PC-3 (cell line): ENCODE measurements at regions not wholly inside any gene's neighbourhood (a gene's known extent, or its start where the extent isn't known, plus 50 kb on each side); places are given as distances from the start of the nearest gene placed in this dataset.

Source experiments
- EZH2 ChIP-seq: fragments of 300-600 bp; sonication (generic); IDR thresholded peaks from one replicate; pipeline ENCODE4 v1.6.1; 2017; ENCODE audit warnings: antibody characterized with exemption, mild to moderate bottlenecking, low read length; ENCODE audit not compliant: unreplicated experiment
- EZH2phosphoT487 ChIP-seq: fragments of 300-600 bp; sonication (generic); IDR thresholded peaks from 2 replicates; pipeline ENCODE4 v1.6.1; 2018; ENCODE audit warnings: mild to moderate bottlenecking, antibody characterized with exemption, low read length, borderline replicate concordance
- TF ChIP-seq, protein P1 (sequence below): fragments of 300-600 bp; sonication (generic); conservative IDR thresholded peaks from 2 replicates; pipeline ENCODE4 v1.5.1; 2017; ENCODE audit warnings: antibody characterized with exemption, low read depth, mild to moderate bottlenecking, low read length

DNA sequence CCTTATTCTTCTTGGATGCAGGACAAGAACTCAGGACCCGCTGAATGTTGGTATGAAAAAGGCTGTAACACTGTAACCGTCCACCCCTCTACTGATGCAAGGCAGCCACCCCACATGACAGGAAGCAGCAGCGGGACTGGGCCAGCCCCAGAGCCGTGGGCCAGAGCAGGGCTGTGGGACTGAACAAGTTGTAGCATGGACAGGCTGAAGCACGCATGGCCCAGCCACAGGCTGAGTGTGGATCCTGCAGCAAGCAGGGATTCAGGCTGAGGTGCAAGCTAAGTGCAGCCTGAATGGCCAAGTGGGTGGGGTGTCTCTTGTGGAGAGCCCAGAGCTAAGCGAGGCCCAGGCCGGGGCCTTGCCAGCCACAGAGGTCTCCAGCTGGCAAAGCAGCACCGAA, 632.2 kb downstream of the SPOCK3 start:
- no peak for TF ChIP-seq EZH2
- TF ChIP-seq, protein P1, sequence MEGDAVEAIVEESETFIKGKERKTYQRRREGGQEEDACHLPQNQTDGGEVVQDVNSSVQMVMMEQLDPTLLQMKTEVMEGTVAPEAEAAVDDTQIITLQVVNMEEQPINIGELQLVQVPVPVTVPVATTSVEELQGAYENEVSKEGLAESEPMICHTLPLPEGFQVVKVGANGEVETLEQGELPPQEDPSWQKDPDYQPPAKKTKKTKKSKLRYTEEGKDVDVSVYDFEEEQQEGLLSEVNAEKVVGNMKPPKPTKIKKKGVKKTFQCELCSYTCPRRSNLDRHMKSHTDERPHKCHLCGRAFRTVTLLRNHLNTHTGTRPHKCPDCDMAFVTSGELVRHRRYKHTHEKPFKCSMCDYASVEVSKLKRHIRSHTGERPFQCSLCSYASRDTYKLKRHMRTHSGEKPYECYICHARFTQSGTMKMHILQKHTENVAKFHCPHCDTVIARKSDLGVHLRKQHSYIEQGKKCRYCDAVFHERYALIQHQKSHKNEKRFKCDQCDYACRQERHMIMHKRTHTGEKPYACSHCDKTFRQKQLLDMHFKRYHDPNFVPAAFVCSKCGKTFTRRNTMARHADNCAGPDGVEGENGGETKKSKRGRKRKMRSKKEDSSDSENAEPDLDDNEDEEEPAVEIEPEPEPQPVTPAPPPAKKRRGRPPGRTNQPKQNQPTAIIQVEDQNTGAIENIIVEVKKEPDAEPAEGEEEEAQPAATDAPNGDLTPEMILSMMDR: no peak
- TF ChIP-seq EZH2phosphoT487: no peak
